ENCODE measurements at regions not wholly inside any gene's neighbourhood (a gene's known extent, or its start where the extent isn't known, plus 50 kb on each side); places are given as distances from the start of the nearest gene placed in this dataset.

DNA sequence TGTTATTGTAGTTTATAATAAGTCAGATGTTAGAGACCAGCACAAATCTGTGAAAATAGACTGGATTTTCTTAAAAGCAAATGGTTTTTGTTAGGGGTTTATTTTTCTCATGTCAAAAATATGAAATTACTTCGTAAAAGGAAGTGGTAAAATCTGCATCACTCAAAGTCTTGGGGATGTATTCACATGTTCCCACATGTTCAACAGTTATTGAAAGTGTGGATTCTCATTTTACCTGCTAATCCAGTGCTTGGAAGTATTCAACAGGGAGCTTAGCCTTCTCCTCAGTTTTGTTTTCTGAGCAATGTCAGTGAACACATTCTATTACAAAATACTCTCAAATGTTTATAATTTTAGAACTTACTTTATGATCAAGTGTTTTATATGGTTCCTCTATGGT lies 352.0 kb downstream of the SOX2 start:
- Histone ChIP-seq H3K27me3 (ENCODE audit: control insufficient read depth in 2 of 2, insufficient read depth in 2 of 2, low read length in 2 of 2) (no peaks in the 10 kb centered on the region), H3K4me3 (ENCODE audit: low read length in 2 of 2) (no peak overlapping the region), H3K27ac (ENCODE audit: low read depth in 2 of 2, low read length in 2 of 2) (no peak overlapping the region), H3K9me3 (ENCODE audit: control insufficient read depth in 2 of 2, low read length in 2 of 2) (no peaks in the 10 kb centered on the region), H3K36me3 (ENCODE audit: control insufficient read depth in 2 of 2, insufficient read depth in 2 of 2, low read length in 2 of 2) (no peaks in the 10 kb centered on the region), H3K9ac (ENCODE audit: low read depth in 1 of 2, low read length in 2 of 2) (no peak overlapping the region), H3K4me1 (ENCODE audit: control insufficient read depth in 2 of 2, insufficient read depth in 2 of 2, low read length in 2 of 2) (no peaks in the 10 kb centered on the region)

DNA sequence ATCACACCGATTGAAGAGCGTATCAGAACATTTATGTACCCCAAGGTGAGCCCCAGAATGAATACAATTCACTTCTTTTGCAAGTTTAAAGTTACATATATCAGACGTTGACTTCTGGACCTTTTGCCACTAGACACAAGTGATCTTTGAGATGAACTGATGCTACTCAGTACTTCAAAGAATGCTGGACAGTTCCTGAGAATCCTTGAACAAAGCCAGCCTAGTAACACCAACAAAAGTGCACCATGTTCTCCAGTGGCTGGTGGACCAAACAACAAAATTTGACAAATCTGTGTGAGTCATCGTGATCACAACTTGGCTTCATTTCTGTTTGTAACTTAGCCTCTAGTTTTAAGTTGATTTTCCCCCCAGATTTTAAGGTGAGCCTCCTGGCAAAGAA lies 355.7 kb downstream of the SOX2 start:
- Histone ChIP-seq H3K27ac (ENCODE audit: low read depth in 2 of 2, low read length in 2 of 2) (no peak overlapping the region), H3K27me3 (ENCODE audit: control insufficient read depth in 2 of 2, insufficient read depth in 2 of 2, low read length in 2 of 2) (no peaks in the 10 kb centered on the region), H3K9ac (ENCODE audit: low read depth in 1 of 2, low read length in 2 of 2) (no peak overlapping the region), H3K4me1 (ENCODE audit: control insufficient read depth in 2 of 2, insufficient read depth in 2 of 2, low read length in 2 of 2) (no peaks in the 10 kb centered on the region), H3K9me3 (ENCODE audit: control insufficient read depth in 2 of 2, low read length in 2 of 2) (no peaks in the 10 kb centered on the region), H3K4me3 (ENCODE audit: low read length in 2 of 2) (no peak overlapping the region), H3K36me3 (ENCODE audit: control insufficient read depth in 2 of 2, insufficient read depth in 2 of 2, low read length in 2 of 2) (no peaks in the 10 kb centered on the region)

DNA sequence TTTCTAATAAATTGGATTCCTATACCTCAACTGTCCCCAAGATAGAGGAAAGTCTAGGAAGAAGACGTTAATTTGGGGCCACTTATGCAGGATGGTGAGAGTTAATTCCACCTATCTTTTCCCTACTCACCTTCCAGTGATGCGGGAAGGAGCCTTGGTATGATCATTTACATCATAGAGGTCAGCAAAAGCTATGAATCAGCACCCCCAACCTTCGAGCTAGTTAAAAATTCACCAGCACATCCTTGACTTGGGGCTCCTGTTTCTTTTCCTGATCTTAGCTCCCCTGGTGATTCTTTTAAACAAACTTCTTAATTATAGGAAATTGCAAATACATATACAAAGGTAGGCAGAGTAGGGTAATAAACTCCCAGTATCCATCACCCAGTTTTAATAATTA lies 366.6 kb downstream of the SOX2 start:
- Histone ChIP-seq H3K27ac (ENCODE audit: low read depth in 2 of 2, low read length in 2 of 2) (no peak overlapping the region), H3K4me1 (ENCODE audit: control insufficient read depth in 2 of 2, insufficient read depth in 2 of 2, low read length in 2 of 2) (no peaks in the 10 kb centered on the region), H3K9me3 (ENCODE audit: control insufficient read depth in 2 of 2, low read length in 2 of 2) (no peaks in the 10 kb centered on the region), H3K9ac (ENCODE audit: low read depth in 1 of 2, low read length in 2 of 2) (no peak overlapping the region), H3K4me3 (ENCODE audit: low read length in 2 of 2) (no peak overlapping the region), H3K36me3 (ENCODE audit: control insufficient read depth in 2 of 2, insufficient read depth in 2 of 2, low read length in 2 of 2) (no peaks in the 10 kb centered on the region), H3K27me3 (ENCODE audit: control insufficient read depth in 2 of 2, insufficient read depth in 2 of 2, low read length in 2 of 2) (no peaks in the 10 kb centered on the region)

DNA sequence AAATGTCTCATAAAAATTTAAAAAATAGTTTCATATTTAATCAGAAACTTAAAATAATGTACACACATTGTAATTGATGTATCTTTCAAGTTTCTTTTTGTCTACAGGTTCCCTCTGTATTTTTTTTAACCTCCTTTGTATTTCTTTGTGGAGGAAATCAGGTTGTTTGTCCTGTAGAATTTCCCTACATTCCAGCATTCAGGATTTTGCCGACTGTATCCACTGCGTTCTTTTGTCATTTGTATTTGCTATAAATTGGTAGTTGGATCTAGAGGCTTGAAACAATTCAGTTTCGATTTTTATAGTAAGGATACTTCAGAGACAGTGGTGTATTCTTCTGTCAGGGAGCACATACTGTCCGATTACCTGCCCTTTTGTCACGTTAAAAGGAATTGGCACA lies 367.2 kb downstream of the SOX2 start:
- Histone ChIP-seq H3K4me1 (ENCODE audit: control insufficient read depth in 2 of 2, insufficient read depth in 2 of 2, low read length in 2 of 2) (no peaks in the 10 kb centered on the region), H3K27me3 (ENCODE audit: control insufficient read depth in 2 of 2, insufficient read depth in 2 of 2, low read length in 2 of 2) (no peaks in the 10 kb centered on the region), H3K36me3 (ENCODE audit: control insufficient read depth in 2 of 2, insufficient read depth in 2 of 2, low read length in 2 of 2) (no peaks in the 10 kb centered on the region), H3K27ac (ENCODE audit: low read depth in 2 of 2, low read length in 2 of 2) (no peak overlapping the region), H3K4me3 (ENCODE audit: low read length in 2 of 2) (no peak overlapping the region), H3K9me3 (ENCODE audit: control insufficient read depth in 2 of 2, low read length in 2 of 2) (no peaks in the 10 kb centered on the region), H3K9ac (ENCODE audit: low read depth in 1 of 2, low read length in 2 of 2) (no peak overlapping the region)

DNA sequence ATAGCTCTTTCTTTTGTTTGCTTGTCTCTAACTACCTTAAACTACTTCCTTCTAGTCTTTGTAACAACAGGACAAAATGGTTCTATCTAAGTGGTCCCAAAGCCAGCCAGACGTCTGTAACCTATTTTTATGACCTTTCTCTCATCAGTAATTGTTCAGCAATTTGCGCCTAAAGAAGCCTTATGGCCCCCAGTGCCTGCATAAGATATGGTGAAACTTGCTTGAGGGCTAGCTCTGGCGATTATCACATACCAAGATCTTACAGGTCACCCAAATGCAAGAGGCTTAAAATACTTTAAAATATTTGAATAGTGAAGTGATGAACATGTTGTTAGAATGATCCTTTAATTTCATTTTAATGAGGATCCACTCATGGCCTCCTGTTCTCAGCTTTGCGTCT lies 369.4 kb downstream of the SOX2 start:
- no peaks in the 10 kb centered on the region for H3K27me3 ChIP-seq (ENCODE audit: control insufficient read depth in 2 of 2, insufficient read depth in 2 of 2, low read length in 2 of 2)
- H3K36me3 ChIP-seq (ENCODE audit: control insufficient read depth in 2 of 2, insufficient read depth in 2 of 2, low read length in 2 of 2): no peaks in the 10 kb centered on the region
- no peaks in the 10 kb centered on the region for H3K9me3 ChIP-seq (ENCODE audit: control insufficient read depth in 2 of 2, low read length in 2 of 2)
- H3K4me3 ChIP-seq (ENCODE audit: low read length in 2 of 2): no peak overlapping the region
- no peak overlapping the region for H3K9ac ChIP-seq (ENCODE audit: low read depth in 1 of 2, low read length in 2 of 2)
- no peaks in the 10 kb centered on the region for H3K4me1 ChIP-seq (ENCODE audit: control insufficient read depth in 2 of 2, insufficient read depth in 2 of 2, low read length in 2 of 2)
- no peak overlapping the region for H3K27ac ChIP-seq (ENCODE audit: low read depth in 2 of 2, low read length in 2 of 2)

DNA sequence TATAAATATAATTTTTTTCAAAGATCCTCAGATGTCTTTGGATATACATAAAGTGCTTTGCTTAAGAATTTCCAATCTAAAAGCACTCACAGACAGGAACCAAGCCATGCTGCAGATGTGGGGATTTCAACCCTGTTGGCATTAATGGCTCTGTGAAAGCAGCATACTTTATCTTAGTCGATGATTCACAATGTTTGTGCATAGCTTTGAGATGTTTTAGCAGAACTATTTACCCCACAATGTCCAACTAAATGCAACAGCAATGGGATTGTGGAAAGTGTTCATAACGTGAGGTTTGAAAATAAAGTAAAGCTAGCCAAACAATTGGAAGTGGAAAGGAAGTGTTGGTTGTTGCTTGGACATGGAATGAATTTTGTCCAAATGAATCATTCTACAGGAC lies 371.4 kb downstream of the SOX2 start:
- Histone ChIP-seq H3K9ac (ENCODE audit: low read depth in 1 of 2, low read length in 2 of 2) (no peak overlapping the region), H3K4me3 (ENCODE audit: low read length in 2 of 2) (no peak overlapping the region), H3K36me3 (ENCODE audit: control insufficient read depth in 2 of 2, insufficient read depth in 2 of 2, low read length in 2 of 2) (no peaks in the 10 kb centered on the region), H3K27me3 (ENCODE audit: control insufficient read depth in 2 of 2, insufficient read depth in 2 of 2, low read length in 2 of 2) (no peaks in the 10 kb centered on the region), H3K4me1 (ENCODE audit: control insufficient read depth in 2 of 2, insufficient read depth in 2 of 2, low read length in 2 of 2) (no peaks in the 10 kb centered on the region), H3K27ac (ENCODE audit: low read depth in 2 of 2, low read length in 2 of 2) (no peak overlapping the region), H3K9me3 (ENCODE audit: control insufficient read depth in 2 of 2, low read length in 2 of 2) (no peaks in the 10 kb centered on the region)

DNA sequence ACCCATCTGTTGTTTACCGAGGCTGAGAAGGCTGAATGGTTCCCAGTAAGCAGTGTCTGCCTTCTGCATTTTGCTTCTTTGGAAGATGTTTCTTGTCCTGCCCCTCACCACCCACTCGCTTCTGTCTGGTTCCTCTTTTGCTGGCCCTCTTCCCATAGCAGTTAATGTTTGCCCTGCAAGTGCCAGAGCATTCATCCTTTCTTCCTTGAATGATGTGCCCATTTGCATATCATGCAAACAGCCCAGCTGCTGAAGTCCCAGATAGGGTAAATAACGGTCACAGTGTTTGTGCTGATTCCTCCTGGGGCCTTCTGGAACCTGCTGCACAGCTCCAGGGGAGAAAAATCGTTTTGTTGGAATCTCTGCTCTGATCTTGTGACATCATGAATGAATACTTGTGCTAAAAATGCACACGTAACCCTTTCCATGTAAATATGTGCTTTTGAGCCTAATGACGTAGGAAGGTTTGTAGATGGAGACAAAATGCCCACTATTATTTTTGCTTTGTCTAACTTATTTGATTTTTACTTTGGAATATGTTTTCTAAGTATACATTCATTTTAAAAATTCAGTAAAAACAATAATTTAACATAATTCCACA lies 381.0 kb downstream of the SOX2 start:
- H3K9ac ChIP-seq (ENCODE audit: low read depth in 1 of 2, low read length in 2 of 2): no peak overlapping the region
- H3K4me3 ChIP-seq (ENCODE audit: low read length in 2 of 2): no peak overlapping the region
- no peaks in the 10 kb centered on the region for H3K9me3 ChIP-seq (ENCODE audit: control insufficient read depth in 2 of 2, low read length in 2 of 2)
- H3K36me3 ChIP-seq (ENCODE audit: control insufficient read depth in 2 of 2, insufficient read depth in 2 of 2, low read length in 2 of 2): no peaks in the 10 kb centered on the region
- H3K27me3 ChIP-seq (ENCODE audit: control insufficient read depth in 2 of 2, insufficient read depth in 2 of 2, low read length in 2 of 2): no peaks in the 10 kb centered on the region
- no peak overlapping the region for H3K27ac ChIP-seq (ENCODE audit: low read depth in 2 of 2, low read length in 2 of 2)
- H3K4me1 ChIP-seq (ENCODE audit: control insufficient read depth in 2 of 2, insufficient read depth in 2 of 2, low read length in 2 of 2): no peaks in the 10 kb centered on the region

DNA sequence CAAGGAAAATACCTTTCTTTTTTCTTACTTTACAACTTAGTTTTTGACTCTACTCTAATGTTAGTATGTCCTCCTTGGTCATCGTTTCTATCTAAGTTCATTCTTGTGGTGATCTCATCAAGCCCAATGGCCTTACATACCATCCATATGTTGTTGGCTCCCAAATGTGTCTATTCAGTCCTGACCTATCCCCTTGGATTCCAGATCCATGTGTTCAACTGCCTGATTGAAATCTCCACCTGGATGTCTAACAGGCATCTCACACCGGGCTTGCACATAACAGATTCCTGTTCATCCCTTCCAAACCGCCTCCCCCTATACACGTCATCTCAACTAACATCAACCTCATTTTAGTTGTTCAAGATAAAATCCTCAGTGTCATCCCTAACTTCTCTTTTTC lies 382.6 kb downstream of the SOX2 start:
- H3K4me3 ChIP-seq (ENCODE audit: low read length in 2 of 2): no peak overlapping the region
- H3K27me3 ChIP-seq (ENCODE audit: control insufficient read depth in 2 of 2, insufficient read depth in 2 of 2, low read length in 2 of 2): no peaks in the 10 kb centered on the region
- no peaks in the 10 kb centered on the region for H3K4me1 ChIP-seq (ENCODE audit: control insufficient read depth in 2 of 2, insufficient read depth in 2 of 2, low read length in 2 of 2)
- H3K36me3 ChIP-seq (ENCODE audit: control insufficient read depth in 2 of 2, insufficient read depth in 2 of 2, low read length in 2 of 2): no peaks in the 10 kb centered on the region
- H3K9ac ChIP-seq (ENCODE audit: low read depth in 1 of 2, low read length in 2 of 2): no peak overlapping the region
- H3K9me3 ChIP-seq (ENCODE audit: control insufficient read depth in 2 of 2, low read length in 2 of 2): no peaks in the 10 kb centered on the region
- no peak overlapping the region for H3K27ac ChIP-seq (ENCODE audit: low read depth in 2 of 2, low read length in 2 of 2)

DNA sequence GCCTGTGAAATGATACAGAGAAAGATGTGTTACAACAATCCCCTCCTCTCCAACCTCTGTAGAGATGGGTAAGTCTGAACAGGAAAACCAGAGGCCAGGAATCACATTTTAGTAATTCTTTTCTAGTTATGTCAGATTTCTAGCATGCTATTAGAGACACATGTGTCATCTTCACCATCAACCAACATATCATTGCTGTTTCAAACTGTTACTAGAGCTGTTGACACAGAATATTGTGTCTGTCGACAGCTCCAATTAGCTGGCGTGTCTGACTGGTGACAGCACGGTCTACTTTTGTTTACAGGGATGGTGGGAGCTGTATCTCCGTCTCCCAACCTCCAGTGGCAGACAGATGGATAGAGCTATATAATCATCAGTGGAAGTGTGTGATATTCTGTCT lies 393.2 kb downstream of the SOX2 start:
- Histone ChIP-seq H3K4me3 (ENCODE audit: low read length in 2 of 2) (no peak overlapping the region), H3K27ac (ENCODE audit: low read depth in 2 of 2, low read length in 2 of 2) (no peak overlapping the region), H3K4me1 (ENCODE audit: control insufficient read depth in 2 of 2, insufficient read depth in 2 of 2, low read length in 2 of 2) (no peaks in the 10 kb centered on the region), H3K9ac (ENCODE audit: low read depth in 1 of 2, low read length in 2 of 2) (no peak overlapping the region), H3K9me3 (ENCODE audit: control insufficient read depth in 2 of 2, low read length in 2 of 2) (no peaks in the 10 kb centered on the region), H3K27me3 (ENCODE audit: control insufficient read depth in 2 of 2, insufficient read depth in 2 of 2, low read length in 2 of 2) (no peaks in the 10 kb centered on the region), H3K36me3 (ENCODE audit: control insufficient read depth in 2 of 2, insufficient read depth in 2 of 2, low read length in 2 of 2) (no peaks in the 10 kb centered on the region)

DNA sequence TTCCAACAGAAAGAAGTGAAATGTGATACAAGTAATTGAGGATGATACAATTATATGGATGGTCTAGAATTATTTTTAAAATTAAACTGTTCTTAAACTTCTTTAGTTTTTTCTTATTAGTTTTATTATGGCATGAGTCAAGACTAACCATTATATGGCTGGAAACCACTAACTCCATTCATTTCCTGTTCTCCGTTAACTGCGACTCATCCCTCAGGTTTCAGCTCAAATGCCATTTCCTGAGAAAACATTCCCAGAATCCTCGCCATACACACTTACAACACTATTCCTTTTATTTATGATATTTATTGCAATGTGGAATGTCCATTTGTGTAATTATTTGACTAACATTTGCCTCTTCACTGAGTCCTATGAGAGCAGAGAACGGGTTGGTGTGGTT lies 394.1 kb downstream of the SOX2 start:
- H3K9me3 ChIP-seq (ENCODE audit: control insufficient read depth in 2 of 2, low read length in 2 of 2): no peaks in the 10 kb centered on the region
- no peaks in the 10 kb centered on the region for H3K4me1 ChIP-seq (ENCODE audit: control insufficient read depth in 2 of 2, insufficient read depth in 2 of 2, low read length in 2 of 2)
- H3K9ac ChIP-seq (ENCODE audit: low read depth in 1 of 2, low read length in 2 of 2): no peak overlapping the region
- no peak overlapping the region for H3K4me3 ChIP-seq (ENCODE audit: low read length in 2 of 2)
- no peaks in the 10 kb centered on the region for H3K36me3 ChIP-seq (ENCODE audit: control insufficient read depth in 2 of 2, insufficient read depth in 2 of 2, low read length in 2 of 2)
- H3K27ac ChIP-seq (ENCODE audit: low read depth in 2 of 2, low read length in 2 of 2): no peak overlapping the region
- H3K27me3 ChIP-seq (ENCODE audit: control insufficient read depth in 2 of 2, insufficient read depth in 2 of 2, low read length in 2 of 2): no peaks in the 10 kb centered on the region

DNA sequence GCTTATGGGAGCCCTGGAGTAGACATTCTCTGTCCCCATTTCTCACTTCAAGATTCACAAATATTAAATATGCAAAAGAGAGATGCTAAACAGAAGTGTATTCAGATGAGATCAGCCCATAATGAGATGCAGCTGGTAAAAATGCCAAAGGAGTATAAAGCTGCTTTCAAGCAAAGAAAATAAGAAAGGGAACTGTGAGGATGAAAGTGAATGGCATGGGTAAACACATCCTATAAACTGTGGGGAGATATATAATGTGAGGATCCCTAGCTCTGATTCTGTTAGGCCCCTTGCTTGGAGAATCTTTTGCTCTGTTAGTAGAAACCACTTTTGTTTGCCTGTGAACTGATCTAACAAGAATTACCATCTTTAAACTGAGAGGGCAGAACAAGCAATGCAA lies 396.6 kb downstream of the SOX2 start:
- Histone ChIP-seq H3K4me3 (ENCODE audit: low read length in 2 of 2) (no peak overlapping the region), H3K36me3 (ENCODE audit: control insufficient read depth in 2 of 2, insufficient read depth in 2 of 2, low read length in 2 of 2) (no peaks in the 10 kb centered on the region), H3K4me1 (ENCODE audit: control insufficient read depth in 2 of 2, insufficient read depth in 2 of 2, low read length in 2 of 2) (no peaks in the 10 kb centered on the region), H3K27me3 (ENCODE audit: control insufficient read depth in 2 of 2, insufficient read depth in 2 of 2, low read length in 2 of 2) (no peaks in the 10 kb centered on the region), H3K9me3 (ENCODE audit: control insufficient read depth in 2 of 2, low read length in 2 of 2) (no peaks in the 10 kb centered on the region), H3K27ac (ENCODE audit: low read depth in 2 of 2, low read length in 2 of 2) (no peak overlapping the region), H3K9ac (ENCODE audit: low read depth in 1 of 2, low read length in 2 of 2) (no peak overlapping the region)
